GM10266 (cell line): ENCODE measurements at regions not wholly inside any gene's neighbourhood (a gene's known extent, or its start where the extent isn't known, plus 50 kb on each side); places are given as distances from the start of the nearest gene placed in this dataset.
"Not testable (repeated sequence)": the region's sequence is repeated elsewhere in the genome, so short reads cannot be mapped to it uniquely, and the experiment has no call there.

ENCODE experiments used
- DNase-seq: peaks from one replicate; pipeline ENCODE4 v3.0.0; 2012; ENCODE audit errors: extremely low spot score
- TF ChIP-seq, protein P1 (sequence below): IDR thresholded peaks from 2 replicates; pipeline ENCODE4 v1.5.1; 2012; ENCODE audit warnings: mild to moderate bottlenecking, low read depth; ENCODE audit not compliant: control insufficient read depth, insufficient read depth; ENCODE audit errors: missing control alignments

DNA sequence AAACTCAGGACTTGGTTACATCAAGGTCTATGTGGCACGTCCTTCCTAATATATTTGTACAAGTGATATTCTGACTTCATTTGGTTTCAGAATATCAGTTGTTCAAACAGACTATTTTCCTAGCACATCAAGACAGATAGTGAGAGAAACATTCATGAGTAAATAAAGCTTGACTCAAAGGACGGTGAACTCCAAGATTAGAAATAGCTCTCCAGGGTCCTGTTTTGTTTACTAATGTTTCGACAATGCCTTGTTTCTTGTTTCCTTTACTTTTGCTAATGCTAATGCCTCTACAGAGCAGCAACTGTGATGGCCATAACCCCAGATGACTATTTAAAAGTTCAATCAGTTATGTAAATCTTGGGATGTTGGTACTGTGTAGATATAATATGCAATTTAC lies 313.9 kb downstream of the KLF12 start:
- DNase-seq, result no peak
- TF ChIP-seq, protein P1, sequence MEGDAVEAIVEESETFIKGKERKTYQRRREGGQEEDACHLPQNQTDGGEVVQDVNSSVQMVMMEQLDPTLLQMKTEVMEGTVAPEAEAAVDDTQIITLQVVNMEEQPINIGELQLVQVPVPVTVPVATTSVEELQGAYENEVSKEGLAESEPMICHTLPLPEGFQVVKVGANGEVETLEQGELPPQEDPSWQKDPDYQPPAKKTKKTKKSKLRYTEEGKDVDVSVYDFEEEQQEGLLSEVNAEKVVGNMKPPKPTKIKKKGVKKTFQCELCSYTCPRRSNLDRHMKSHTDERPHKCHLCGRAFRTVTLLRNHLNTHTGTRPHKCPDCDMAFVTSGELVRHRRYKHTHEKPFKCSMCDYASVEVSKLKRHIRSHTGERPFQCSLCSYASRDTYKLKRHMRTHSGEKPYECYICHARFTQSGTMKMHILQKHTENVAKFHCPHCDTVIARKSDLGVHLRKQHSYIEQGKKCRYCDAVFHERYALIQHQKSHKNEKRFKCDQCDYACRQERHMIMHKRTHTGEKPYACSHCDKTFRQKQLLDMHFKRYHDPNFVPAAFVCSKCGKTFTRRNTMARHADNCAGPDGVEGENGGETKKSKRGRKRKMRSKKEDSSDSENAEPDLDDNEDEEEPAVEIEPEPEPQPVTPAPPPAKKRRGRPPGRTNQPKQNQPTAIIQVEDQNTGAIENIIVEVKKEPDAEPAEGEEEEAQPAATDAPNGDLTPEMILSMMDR, result no peak

DNA sequence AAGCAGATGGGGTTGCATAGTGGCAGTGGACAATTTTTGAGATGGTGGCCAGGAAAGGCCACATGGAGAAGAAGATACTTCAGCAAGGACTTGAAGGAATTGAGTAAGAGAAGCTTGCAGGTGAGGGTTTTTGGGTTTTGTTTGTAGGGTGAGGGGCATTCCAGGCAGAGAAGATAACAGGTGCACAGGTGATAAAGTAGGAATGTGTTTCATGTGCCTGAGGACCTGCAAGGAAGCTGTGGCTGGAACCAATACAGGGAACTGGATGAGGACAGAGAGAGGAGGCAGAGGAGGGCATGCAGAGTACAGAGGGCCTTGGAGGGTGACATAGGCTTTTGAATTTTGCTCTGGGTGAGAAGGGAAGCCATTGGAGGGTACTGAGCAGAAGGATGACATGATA lies 314.5 kb downstream of the KLF12 start:
- TF ChIP-seq, protein P1, result no peak
- DNase-seq, result no peak

DNA sequence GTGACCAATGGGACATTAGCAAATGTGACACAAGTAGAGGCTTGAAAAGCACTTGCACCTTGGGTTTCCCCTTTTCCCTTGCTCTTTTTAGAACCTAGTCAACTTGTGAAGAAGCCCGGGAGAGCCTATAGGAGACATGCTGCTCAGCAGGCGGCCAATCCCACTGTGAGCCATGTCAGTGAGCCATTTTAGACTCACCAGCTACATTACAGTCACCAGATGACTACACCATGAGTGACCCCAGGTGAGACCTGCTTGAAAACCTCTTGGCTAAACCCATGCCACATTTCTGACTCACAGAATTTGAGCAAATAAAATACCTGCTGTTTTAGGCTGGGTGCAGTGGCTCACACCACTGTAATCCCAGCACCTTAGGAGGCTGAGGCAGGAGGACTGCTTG lies 317.5 kb downstream of the KLF12 start:
- TF ChIP-seq, protein P1, result no peak
- DNase-seq, result no peak

DNA sequence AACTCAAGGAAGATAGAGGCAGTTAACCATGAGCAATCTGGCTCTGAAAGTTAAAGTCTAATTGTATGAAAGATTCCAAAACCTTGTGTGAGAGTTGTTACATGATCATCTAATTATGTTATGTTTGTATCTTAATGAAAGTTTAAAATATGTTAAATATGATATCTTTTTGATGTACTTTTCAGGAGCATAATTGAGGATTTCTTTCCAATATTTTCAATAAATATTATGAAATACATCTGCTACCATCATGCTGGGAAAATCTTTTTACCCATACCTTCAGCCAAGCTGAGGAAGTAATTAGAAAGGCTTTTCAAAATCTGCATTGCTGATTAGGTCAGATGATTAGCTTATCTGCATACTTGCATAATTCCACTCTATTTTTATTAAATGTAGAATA lies 318.4 kb downstream of the KLF12 start:
- TF ChIP-seq, protein P1, result no peak
- no peak for DNase-seq

DNA sequence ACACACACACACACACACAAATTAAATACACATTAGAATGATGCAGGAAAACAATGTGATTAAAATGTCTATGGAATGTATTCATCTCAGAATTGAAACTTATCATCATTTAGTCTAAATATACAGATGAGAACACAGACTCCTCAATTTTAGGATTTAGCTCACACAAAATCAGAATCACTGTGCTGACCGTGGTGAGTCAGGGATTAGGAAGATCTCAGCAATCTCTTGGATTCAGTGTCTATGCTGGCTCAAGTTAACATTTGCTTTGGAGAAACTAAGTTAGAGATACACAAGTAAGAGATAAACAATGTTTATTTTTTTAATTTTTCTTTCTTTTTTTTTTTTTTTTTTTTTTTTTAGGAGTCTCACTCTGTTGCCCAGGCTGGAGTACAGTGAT lies 323.6 kb downstream of the KLF12 start:
- TF ChIP-seq, protein P1, result no peak
- no peak for DNase-seq

DNA sequence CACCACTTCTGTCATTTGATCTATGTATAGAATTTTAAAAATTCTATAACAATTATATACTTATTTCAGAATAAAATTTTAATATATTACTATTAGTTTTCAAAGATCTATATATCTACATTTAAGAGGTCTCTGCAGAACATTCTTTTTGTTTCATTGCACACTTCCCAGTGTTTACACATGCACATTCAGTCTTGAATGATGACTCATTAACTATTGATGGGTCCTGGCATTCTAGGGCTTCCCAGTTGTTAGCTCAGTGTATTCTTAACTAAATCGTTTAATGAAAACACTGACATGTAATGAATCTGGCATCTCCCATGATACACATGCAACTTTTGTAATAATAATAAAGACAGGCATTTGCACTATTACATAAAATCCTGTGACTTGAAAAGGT lies 324.6 kb downstream of the KLF12 start:
- no peak for DNase-seq
- TF ChIP-seq, protein P1, result no peak

DNA sequence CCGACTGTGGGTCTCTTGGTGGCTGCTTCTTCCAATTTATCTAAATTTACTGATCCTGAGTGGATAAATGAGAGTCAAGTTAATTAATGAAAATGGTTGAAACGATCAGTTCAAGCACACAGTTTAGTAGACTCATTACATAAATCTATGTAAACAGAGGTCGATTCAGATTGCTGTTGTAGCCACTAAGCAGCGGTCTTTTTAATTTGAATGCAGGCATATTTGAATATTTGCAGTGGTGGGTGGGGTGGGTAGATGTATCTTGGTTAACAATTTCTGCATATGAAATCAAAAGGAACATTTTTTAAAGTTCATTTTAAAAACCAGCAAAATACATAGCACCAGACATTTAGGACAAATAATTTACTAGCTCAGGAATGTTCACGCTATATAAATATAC lies 325.9 kb downstream of the KLF12 start:
- TF ChIP-seq, protein P1, result no peak
- DNase-seq, result no peak

DNA sequence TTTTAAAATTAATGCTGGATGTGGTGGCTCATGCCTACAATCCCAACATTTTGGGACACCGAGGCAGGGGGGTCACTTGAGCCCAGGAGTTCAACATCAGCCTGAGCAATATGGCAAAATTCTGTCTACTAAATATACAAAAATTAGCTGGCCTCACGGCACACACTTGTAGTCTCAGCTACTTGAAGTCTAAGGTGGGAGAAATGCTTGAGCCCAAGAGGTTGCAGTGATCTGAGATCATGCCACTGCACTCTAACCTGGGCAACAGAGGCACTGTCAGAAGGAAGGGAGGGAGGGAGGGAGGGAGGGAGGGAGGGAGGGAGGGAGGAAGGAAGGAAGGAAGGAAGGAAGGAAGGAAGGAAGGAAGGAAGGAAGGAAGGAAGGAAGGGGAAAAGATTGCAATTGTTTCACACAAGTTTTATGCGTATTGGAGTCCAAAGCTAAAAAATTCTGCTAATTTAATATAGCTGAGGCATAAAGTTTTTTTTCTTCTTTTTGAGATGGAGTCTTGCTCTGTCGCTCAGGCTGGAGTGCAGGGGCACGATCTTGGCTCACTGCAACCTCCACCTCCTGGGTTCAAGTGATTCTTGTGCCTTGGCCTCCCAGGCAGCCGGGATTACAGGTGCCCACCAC lies 328.8 kb downstream of the KLF12 start:
- DNase-seq, result not testable (repeated sequence)
